SK-N-SH (cell line): ENCODE measurements at regions not wholly inside any gene's neighbourhood (a gene's known extent, or its start where the extent isn't known, plus 50 kb on each side); places are given as distances from the start of the nearest gene placed in this dataset.

ENCODE experiments used
- CTCF ChIA-PET: fragments of 300-600, 350-600 bp; formaldehyde crosslinking; extraction: SDS; loops from one replicate; lab custom pipeline; 2021; lab: Yijun Ruan, JAX
- POLR2A ChIA-PET: fragments of 350-600 bp; sonication (Branson Sonifier 250); formaldehyde crosslinking; extraction: SDS; loops from one replicate; lab custom pipeline; 2020; ENCODE audit warnings: antibody characterized with exemption, inconsistent platforms; lab: Yijun Ruan, JAX
- DNase-seq: peaks from one replicate; pipeline ENCODE4 v3.0.0; 2012
- H2AFZ ChIP-seq: fragments of 200-600 bp; sonication (generic); 2 replicates; pipeline ENCODE4 v1.8.1; 2016; ENCODE audit warnings: antibody characterized with exemption, mild to moderate bottlenecking, low read depth
- H3F3A ChIP-seq: fragments of 200-600 bp; sonication (generic); replicated peaks from 2 replicates; pipeline ENCODE3; 2016; ENCODE audit warnings: antibody characterized with exemption, mild to moderate bottlenecking; ENCODE audit not compliant: insufficient read depth
- H3K27ac ChIP-seq, 2 experiments: fragments of 200-500 bp in 1 of 2; fragments of 200-600 bp in 1 of 2; sonication (Bioruptor generic) in 1 of 2; sonication (generic), shearing (Covaris generic) in 1 of 2; 2 replicates each; pipeline versions ENCODE4 v1.5.1 to v1.6.1; 2014 to 2016; ENCODE audit warnings: low read depth in 2 of 2, inconsistent platforms in 1 of 2, low read length in 1 of 2, mild to moderate bottlenecking in 1 of 2, mixed read lengths in 1 of 2
- H3K27me3 ChIP-seq: fragments of 200-600 bp; sonication (generic), shearing (Covaris generic); 2 replicates; pipeline ENCODE4 v1.6.1; 2016; ENCODE audit warnings: mixed run types; ENCODE audit not compliant: insufficient read depth
- H3K36me3 ChIP-seq, 2 experiments: fragments of 200-500 bp in 1 of 2; fragments of 200-600 bp in 1 of 2; sonication (Bioruptor generic) in 1 of 2; sonication (generic) in 1 of 2; replicated peaks in 1 of 2; 2 replicates each; pipeline versions ENCODE3 to v1.5.1; 2014 to 2016; ENCODE audit warnings: low read length in 1 of 2, mild to moderate bottlenecking in 1 of 2; ENCODE audit not compliant: insufficient read depth in 2 of 2, control insufficient read depth in 1 of 2
- H3K4me1 ChIP-seq, 2 experiments: fragments of 200-500 bp in 1 of 2; fragments of 200-600 bp in 1 of 2; sonication (Bioruptor generic) in 1 of 2; sonication (generic), shearing (Covaris generic) in 1 of 2; 2 replicates each; pipeline versions ENCODE4 v1.5.1 to v1.6.1; 2014 to 2016; ENCODE audit warnings: low read depth in 1 of 2, low read length in 1 of 2, mixed run types in 1 of 2; ENCODE audit not compliant: insufficient read depth in 2 of 2, control insufficient read depth in 1 of 2
- H3K4me2 ChIP-seq: fragments of 200-600 bp; sonication (generic), shearing (Covaris generic); 2 replicates; pipeline ENCODE4 v1.6.1; 2017; ENCODE audit warnings: mixed run types
- H3K4me3 ChIP-seq, 2 experiments: fragments of 200-500 bp in 1 of 2; fragments of 200-600 bp in 1 of 2; sonication (Bioruptor generic) in 1 of 2; sonication (generic), shearing (Covaris generic) in 1 of 2; 2 replicates each; pipeline versions ENCODE4 v1.5.1 to v1.8.1; 2014 to 2016; ENCODE audit warnings: low read depth in 2 of 2, inconsistent platforms in 1 of 2, low read length in 1 of 2, mild to moderate bottlenecking in 1 of 2, mixed read lengths in 1 of 2, moderate library complexity in 1 of 2
- H3K79me2 ChIP-seq: fragments of 200-600 bp; sonication (generic); 2 replicates; pipeline ENCODE4 v1.8.1; 2017; ENCODE audit warnings: mild to moderate bottlenecking; ENCODE audit not compliant: insufficient read depth
- H3K9ac ChIP-seq: fragments of 200-600 bp; sonication (generic); 2 replicates; pipeline ENCODE4 v1.6.1; 2017; ENCODE audit warnings: mixed run types
- H3K9me2 ChIP-seq: fragments of 200-600 bp; sonication (generic); 2 replicates; pipeline ENCODE4 v1.6.1; 2017; ENCODE audit warnings: mixed run types
- H3K9me3 ChIP-seq: fragments of 200-600 bp; sonication (generic); 2 replicates; pipeline ENCODE4 v1.6.1; 2017; ENCODE audit warnings: mixed run types, mild to moderate bottlenecking, moderate library complexity
- H4K20me1 ChIP-seq: fragments of 200-600 bp; sonication (generic); 2 replicates; pipeline ENCODE4 v1.6.1; 2017; ENCODE audit warnings: mild to moderate bottlenecking, mixed run types; ENCODE audit not compliant: insufficient read depth
- EP300 ChIP-seq, 2 experiments: IDR thresholded peaks; 2 replicates each; pipeline versions ENCODE4 v1.4.0 to v1.6.1; 2012; ENCODE audit warnings: borderline replicate concordance in 1 of 2, low read depth in 1 of 2, low read length in 1 of 2
- EZH2phosphoT487 ChIP-seq: fragments of 200-600 bp; sonication (generic); IDR thresholded peaks from 2 replicates; pipeline ENCODE4 v1.6.1; 2017; ENCODE audit warnings: low read depth, mixed run types, mild to moderate bottlenecking, antibody characterized with exemption, moderate library complexity, borderline replicate concordance
- FOXJ3 ChIP-seq: sonication (generic); formaldehyde crosslinking; IDR thresholded peaks from 2 replicates; pipeline ENCODE4 v1.5.1; 2020; ENCODE audit warnings: mild to moderate bottlenecking, missing genetic modification reagents
- GABPA ChIP-seq: IDR thresholded peaks from 2 replicates; pipeline ENCODE4 v1.4.0; 2012; ENCODE audit warnings: low read depth, mild to moderate bottlenecking
- NFIC ChIP-seq: IDR thresholded peaks from 2 replicates; pipeline ENCODE4 v1.4.0; 2012; ENCODE audit warnings: borderline replicate concordance
- NRF1 ChIP-seq: IDR thresholded peaks from 2 replicates; pipeline ENCODE4 v1.6.1; 2012; ENCODE audit warnings: low read depth, mild to moderate bottlenecking, low read length
- POLR2AphosphoS5 ChIP-seq: IDR thresholded peaks from 2 replicates; pipeline ENCODE4 v1.6.1; 2012; ENCODE audit warnings: low read depth, low read length
- RAD21 ChIP-seq: IDR thresholded peaks from 2 replicates; pipeline ENCODE4 v1.6.1; 2012; ENCODE audit warnings: mild to moderate bottlenecking, low read length
- SIN3A ChIP-seq: IDR thresholded peaks from 2 replicates; pipeline ENCODE4 v1.6.1; 2012; ENCODE audit warnings: low read depth, mild to moderate bottlenecking, low read length, moderate library complexity, borderline replicate concordance
- SMC3 ChIP-seq: IDR thresholded peaks from 2 replicates; pipeline ENCODE4 v1.6.1; 2012; ENCODE audit warnings: low read depth, low read length, improper control_type of control experiment
- TCF12 ChIP-seq: IDR thresholded peaks from 2 replicates; pipeline ENCODE4 v1.4.0; 2012
- TEAD4 ChIP-seq: IDR thresholded peaks from 2 replicates; pipeline ENCODE4 v1.4.0; 2012; ENCODE audit warnings: mild to moderate bottlenecking, borderline replicate concordance; ENCODE audit not compliant: insufficient read depth
- WGBS: methylation state at CpG from one replicate; pipeline ENCODE4 v1.1.6; 2017; ENCODE audit warnings: low lambda C conversion rate; 5-methylcytosine and 5-hydroxymethylcytosine counted together
- TF ChIP-seq, protein P1 (sequence below): IDR thresholded peaks from 2 replicates; pipeline ENCODE4 v1.6.1; 2012; ENCODE audit warnings: mild to moderate bottlenecking, low read depth, low read length, moderate library complexity
- TF ChIP-seq, protein P2 (sequence below): fragments of 150-350 bp; IDR thresholded peaks from 2 replicates; pipeline ENCODE4 v1.6.1; 2016; ENCODE audit warnings: mild to moderate bottlenecking, low read depth, low read length
- TF ChIP-seq, protein P3 (sequence below): fragments of 150-350 bp; IDR thresholded peaks from 2 replicates; pipeline ENCODE4 v1.6.1; 2017; ENCODE audit warnings: antibody characterized with exemption, low read length, low read depth, borderline replicate concordance

DNA sequence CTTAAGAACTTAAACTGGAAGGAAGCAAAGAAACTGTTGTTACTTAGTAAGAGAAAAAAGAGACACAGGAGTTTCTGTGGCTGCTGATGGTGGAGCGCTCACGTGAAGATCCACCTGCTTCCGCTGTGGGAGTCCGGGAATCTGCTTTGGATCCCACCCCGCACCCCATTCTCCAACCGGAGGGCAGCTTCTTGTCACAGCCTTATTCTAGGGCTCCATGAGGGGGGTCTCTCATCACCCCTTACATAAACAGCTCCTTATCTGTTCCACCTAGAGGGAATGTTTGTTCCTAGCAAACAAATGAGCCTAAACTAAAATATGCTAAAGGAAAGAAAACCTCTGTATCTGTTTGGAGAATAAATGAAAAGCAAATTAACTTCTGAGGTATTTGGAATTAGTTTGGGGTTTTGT lies 280.5 kb downstream of the QKI start:
- Histone ChIP-seq H3K9me2 (no peaks in the 10 kb centered on the region), H3F3A (no peaks in the 10 kb centered on the region), H3K9me3 (no peaks in the 10 kb centered on the region), H3K9ac (no peak overlapping the region), H3K4me2 (no peak overlapping the region), H3K4me1 (no peaks in the 10 kb centered on the region; a peak in 1 of 4 replicates), H3K79me2 (no peaks in the 10 kb centered on the region), H3K4me3 (no peak overlapping the region), H3K36me3 (no peaks in the 10 kb centered on the region), H3K27ac (no peak overlapping the region), H4K20me1 (no peaks in the 10 kb centered on the region), H2AFZ (no peak overlapping the region), H3K27me3 (no peaks in the 10 kb centered on the region)
- TF ChIP-seq, protein P1, sequence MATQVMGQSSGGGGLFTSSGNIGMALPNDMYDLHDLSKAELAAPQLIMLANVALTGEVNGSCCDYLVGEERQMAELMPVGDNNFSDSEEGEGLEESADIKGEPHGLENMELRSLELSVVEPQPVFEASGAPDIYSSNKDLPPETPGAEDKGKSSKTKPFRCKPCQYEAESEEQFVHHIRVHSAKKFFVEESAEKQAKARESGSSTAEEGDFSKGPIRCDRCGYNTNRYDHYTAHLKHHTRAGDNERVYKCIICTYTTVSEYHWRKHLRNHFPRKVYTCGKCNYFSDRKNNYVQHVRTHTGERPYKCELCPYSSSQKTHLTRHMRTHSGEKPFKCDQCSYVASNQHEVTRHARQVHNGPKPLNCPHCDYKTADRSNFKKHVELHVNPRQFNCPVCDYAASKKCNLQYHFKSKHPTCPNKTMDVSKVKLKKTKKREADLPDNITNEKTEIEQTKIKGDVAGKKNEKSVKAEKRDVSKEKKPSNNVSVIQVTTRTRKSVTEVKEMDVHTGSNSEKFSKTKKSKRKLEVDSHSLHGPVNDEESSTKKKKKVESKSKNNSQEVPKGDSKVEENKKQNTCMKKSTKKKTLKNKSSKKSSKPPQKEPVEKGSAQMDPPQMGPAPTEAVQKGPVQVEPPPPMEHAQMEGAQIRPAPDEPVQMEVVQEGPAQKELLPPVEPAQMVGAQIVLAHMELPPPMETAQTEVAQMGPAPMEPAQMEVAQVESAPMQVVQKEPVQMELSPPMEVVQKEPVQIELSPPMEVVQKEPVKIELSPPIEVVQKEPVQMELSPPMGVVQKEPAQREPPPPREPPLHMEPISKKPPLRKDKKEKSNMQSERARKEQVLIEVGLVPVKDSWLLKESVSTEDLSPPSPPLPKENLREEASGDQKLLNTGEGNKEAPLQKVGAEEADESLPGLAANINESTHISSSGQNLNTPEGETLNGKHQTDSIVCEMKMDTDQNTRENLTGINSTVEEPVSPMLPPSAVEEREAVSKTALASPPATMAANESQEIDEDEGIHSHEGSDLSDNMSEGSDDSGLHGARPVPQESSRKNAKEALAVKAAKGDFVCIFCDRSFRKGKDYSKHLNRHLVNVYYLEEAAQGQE: no peak
- TF ChIP-seq SMC3: no peak
- TF ChIP-seq SIN3A: no peak
- no peak for TF ChIP-seq EP300 (IDR thresholded peaks at IDR 0.05; ENCODE audit: borderline replicate concordance in 1 of 2, low read depth in 1 of 2, low read length in 1 of 2)
- no peak for TF ChIP-seq EZH2phosphoT487
- TF ChIP-seq, protein P2, sequence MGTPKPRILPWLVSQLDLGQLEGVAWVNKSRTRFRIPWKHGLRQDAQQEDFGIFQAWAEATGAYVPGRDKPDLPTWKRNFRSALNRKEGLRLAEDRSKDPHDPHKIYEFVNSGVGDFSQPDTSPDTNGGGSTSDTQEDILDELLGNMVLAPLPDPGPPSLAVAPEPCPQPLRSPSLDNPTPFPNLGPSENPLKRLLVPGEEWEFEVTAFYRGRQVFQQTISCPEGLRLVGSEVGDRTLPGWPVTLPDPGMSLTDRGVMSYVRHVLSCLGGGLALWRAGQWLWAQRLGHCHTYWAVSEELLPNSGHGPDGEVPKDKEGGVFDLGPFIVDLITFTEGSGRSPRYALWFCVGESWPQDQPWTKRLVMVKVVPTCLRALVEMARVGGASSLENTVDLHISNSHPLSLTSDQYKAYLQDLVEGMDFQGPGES: no peak
- TF ChIP-seq, protein P3, sequence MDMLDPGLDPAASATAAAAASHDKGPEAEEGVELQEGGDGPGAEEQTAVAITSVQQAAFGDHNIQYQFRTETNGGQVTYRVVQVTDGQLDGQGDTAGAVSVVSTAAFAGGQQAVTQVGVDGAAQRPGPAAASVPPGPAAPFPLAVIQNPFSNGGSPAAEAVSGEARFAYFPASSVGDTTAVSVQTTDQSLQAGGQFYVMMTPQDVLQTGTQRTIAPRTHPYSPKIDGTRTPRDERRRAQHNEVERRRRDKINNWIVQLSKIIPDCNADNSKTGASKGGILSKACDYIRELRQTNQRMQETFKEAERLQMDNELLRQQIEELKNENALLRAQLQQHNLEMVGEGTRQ: no peak
- 69% methylated on average over 6 of the region's 6 CpGs for WGBS
- CTCF ChIA-PET: no interaction called here
- DNase-seq: no peak
- POLR2A ChIA-PET: no interaction called here

DNA sequence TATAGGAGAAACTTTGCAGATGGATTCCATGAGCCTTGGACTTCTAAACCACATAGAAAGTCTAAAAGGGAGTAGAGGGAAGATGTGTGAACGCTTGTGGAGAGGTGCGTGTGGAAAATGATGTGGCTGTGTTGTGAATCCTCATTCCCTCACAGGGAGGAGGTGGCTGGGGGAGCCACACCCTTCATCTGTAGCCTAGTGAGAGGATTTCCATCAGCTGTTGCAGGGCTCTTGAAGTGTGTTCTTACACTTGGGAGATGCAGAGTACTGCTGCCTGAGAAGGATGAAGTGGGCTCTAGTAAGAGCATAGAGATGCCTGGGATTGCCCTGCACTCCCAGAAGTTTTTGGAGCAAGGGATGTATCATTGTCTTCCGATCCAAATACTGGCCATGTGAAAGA lies 279.6 kb downstream of the QKI start:
- no peak overlapping the region for H3K27ac ChIP-seq
- H3K9me3 ChIP-seq: no peaks in the 10 kb centered on the region
- H3K79me2 ChIP-seq: no peaks in the 10 kb centered on the region
- no peak overlapping the region for H2AFZ ChIP-seq
- DNase-seq: no peak
- no peaks in the 10 kb centered on the region for H3F3A ChIP-seq
- POLR2A ChIA-PET: no interaction called here
- no peaks in the 10 kb centered on the region; a peak in 1 of 4 replicates for H3K4me1 ChIP-seq
- H3K9ac ChIP-seq: no peak overlapping the region
- no peaks in the 10 kb centered on the region for H4K20me1 ChIP-seq
- CTCF ChIA-PET: no interaction called here
- WGBS: 60% methylated on average over 3 of the region's 3 CpGs
- H3K36me3 ChIP-seq: no peaks in the 10 kb centered on the region
- H3K27me3 ChIP-seq: no peaks in the 10 kb centered on the region
- H3K4me2 ChIP-seq: no peak overlapping the region
- no peak overlapping the region for H3K4me3 ChIP-seq
- H3K9me2 ChIP-seq: no peaks in the 10 kb centered on the region
- no peak for TF ChIP-seq RAD21
- no peak for TF ChIP-seq POLR2AphosphoS5
- no peak for TF ChIP-seq GABPA
- no peak for TF ChIP-seq NFIC
- no peak for TF ChIP-seq TCF12
- TF ChIP-seq, protein P1: no peak
- no peak for TF ChIP-seq TEAD4
- TF ChIP-seq NRF1: no peak
- TF ChIP-seq, protein P3: no peak
- no peak for TF ChIP-seq FOXJ3
- no peak for TF ChIP-seq EZH2phosphoT487
